PC-9 (cell line): ENCODE measurements at regions not wholly inside any gene's neighbourhood (a gene's known extent, or its start where the extent isn't known, plus 50 kb on each side); places are given as distances from the start of the nearest gene placed in this dataset.
A peak's percentile ranks its signal among the peaks of the same experiment; 100 is the strongest.

Source experiments
- BruUV-seq: library from RNA; stranded (reverse); fragments of 400-500 nt; replicated peaks from 2 replicates; lab custom pipeline; 2021; lab: Mats Ljungman, UMichigan
- CTCF ChIA-PET: fragments of 300-600 bp; sonication (Branson Sonifier 250); formaldehyde crosslinking; loops from one replicate; lab custom pipeline; 2022; ENCODE audit warnings: antibody characterized with exemption; lab: Charles Lee
- POLR2A ChIA-PET: fragments of 300-600 bp; sonication (Branson Sonifier 250); formaldehyde crosslinking; loops from one replicate; lab custom pipeline; 2022; ENCODE audit warnings: antibody characterized with exemption; ENCODE audit not compliant: unreplicated experiment; lab: Charles Lee
- DNase-seq, 2 experiments: peaks; one replicate each; pipeline versions ENCODE4 v3.0.0 to v3.0.0-alpha.2; 2015 to 2022; ENCODE audit warnings: mixed read lengths in 1 of 2
- H2AFZ ChIP-seq: fragments of 200-600 bp; sonication (generic); 2 replicates; pipeline ENCODE4 v1.8.1; 2017; ENCODE audit warnings: antibody characterized with exemption
- H3F3A ChIP-seq: fragments of 200-600 bp; sonication (generic); 2 replicates; pipeline ENCODE4 v1.8.1; 2017; ENCODE audit warnings: antibody characterized with exemption, mild to moderate bottlenecking, low read depth; ENCODE audit not compliant: insufficient read depth
- H3K27ac ChIP-seq: fragments of 200-600 bp; sonication (generic); 2 replicates; pipeline ENCODE4 v1.6.1; 2016; ENCODE audit warnings: mixed run types
- H3K27me3 ChIP-seq: fragments of 200-600 bp; sonication (generic); 2 replicates; pipeline ENCODE4 v1.6.1; 2016; ENCODE audit warnings: low read depth, mixed run types; ENCODE audit not compliant: insufficient read depth
- H3K36me3 ChIP-seq: fragments of 200-600 bp; sonication (generic); 2 replicates; pipeline ENCODE4 v1.6.1; 2016; ENCODE audit warnings: low read depth, mixed run types
- H3K4me1 ChIP-seq: fragments of 200-600 bp; sonication (generic); replicated peaks from 2 replicates; pipeline ENCODE4 v1.6.1; 2016; ENCODE audit warnings: mixed run types; ENCODE audit not compliant: insufficient read depth
- H3K4me2 ChIP-seq: fragments of 200-600 bp; sonication (generic); 2 replicates; pipeline ENCODE4 v1.6.1; 2017; ENCODE audit warnings: mixed run types
- H3K4me3 ChIP-seq: fragments of 200-600 bp; sonication (generic); 2 replicates; pipeline ENCODE4 v1.6.1; 2016; ENCODE audit warnings: mixed run types
- H3K79me2 ChIP-seq: fragments of 200-600 bp; sonication (generic); 2 replicates; pipeline ENCODE4 v1.6.1; 2017; ENCODE audit warnings: low read depth, mixed run types
- H3K9me2 ChIP-seq: fragments of 200-600 bp; sonication (generic); 2 replicates; pipeline ENCODE4 v1.8.1; 2017; ENCODE audit warnings: mild to moderate bottlenecking; ENCODE audit not compliant: insufficient read depth
- H3K9me3 ChIP-seq: fragments of 200-600 bp; sonication (generic); 2 replicates; pipeline ENCODE4 v1.8.1; 2016; ENCODE audit warnings: low read depth; ENCODE audit not compliant: insufficient read depth
- H4K20me1 ChIP-seq: fragments of 200-600 bp; sonication (generic); 2 replicates; pipeline ENCODE4 v1.8.1; 2017; ENCODE audit not compliant: insufficient read depth
- CTCF ChIP-seq: fragments of 200-600 bp; sonication (generic); conservative IDR thresholded peaks from 2 replicates; pipeline ENCODE4 v1.6.1; 2017; ENCODE audit warnings: mixed run types, antibody characterized with exemption, mild to moderate bottlenecking, moderate library complexity
- EZH2 ChIP-seq: fragments of 200-600 bp; sonication (generic); IDR thresholded peaks from 2 replicates; pipeline ENCODE4 v1.8.0; 2017; ENCODE audit warnings: antibody characterized with exemption, low read depth
- intact Hi-C: fragments of 100-400 bp; cut with micrococcal nuclease; formaldehyde crosslinking; loops from one replicate; pipeline ENCODE4 v1.10.0; 2022; ENCODE audit not compliant: unreplicated experiment

- no peak for DNase-seq
- Histone ChIP-seq H3K27me3 (peaks cover 75% of the 10 kb centered on the region), H3K9me3 (no peaks in the 10 kb centered on the region; the same call in 1 of the 2 replicates), H4K20me1 (no peaks in the 10 kb centered on the region; the same call in 1 of the 2 replicates), H3K36me3 (no peaks in the 10 kb centered on the region), H3K4me3 (no peak overlapping the region), H3K9me2 (no peaks in the 10 kb centered on the region), H2AFZ (no peak overlapping the region), H3F3A (no peaks in the 10 kb centered on the region), H3K27ac (no peak overlapping the region), H3K79me2 (no peaks in the 10 kb centered on the region), H3K4me1 (no peaks in the 10 kb centered on the region), H3K4me2 (no peak overlapping the region)
- intact Hi-C loops: no loop called here
- ChIA-PET POLR2A (no interaction called here), CTCF (no interaction called here)
- BruUV-seq: no TSS peak
- TF ChIP-seq CTCF (no peak), EZH2 (no peak)
These were observed 220.4 kb upstream of the SOX1 start for GRCh38 chr13:111846391-111847159.

- Histone ChIP-seq H3K27me3 (peaks cover 88% of the 10 kb centered on the region), H3K36me3 (no peaks in the 10 kb centered on the region), H4K20me1 (no peaks in the 10 kb centered on the region; the same call in 1 of the 2 replicates), H3F3A (no peaks in the 10 kb centered on the region), H3K4me1 (no peaks in the 10 kb centered on the region), H2AFZ (no peak overlapping the region), H3K4me3 (no peak overlapping the region), H3K27ac (no peak overlapping the region), H3K9me2 (no peaks in the 10 kb centered on the region), H3K4me2 (no peak overlapping the region), H3K79me2 (no peaks in the 10 kb centered on the region), H3K9me3 (no peaks in the 10 kb centered on the region; the same call in 1 of the 2 replicates)
- no TSS peak for BruUV-seq
- no peak for DNase-seq
- TF ChIP-seq CTCF (0 out of 2 replicates have a peak, but pooled peaks have one; percentile 13), EZH2 (no peak)
- CTCF ChIA-PET: no interaction called here
- POLR2A ChIA-PET: no interaction called here
- intact Hi-C loops: no loop called here
These were observed 219.0 kb upstream of the SOX1 start for GRCh38 chr13:111847964-111848363.

- POLR2A ChIA-PET: no interaction called here
These were observed 216.5 kb upstream of the SOX1 start for GRCh38 chr13:111850458-111850857.

More at GRCh38 chr13:111850458-111850857, 216.5 kb upstream of the SOX1 start:
- intact Hi-C loops: no loop called here
- BruUV-seq: no TSS peak
- no peak for TF ChIP-seq EZH2
- TF ChIP-seq CTCF: no peak
- no peak overlapping the region for H3K4me2 ChIP-seq
- H3K27ac ChIP-seq: no peak overlapping the region
- H4K20me1 ChIP-seq: no peaks in the 10 kb centered on the region; the same call in 1 of the 2 replicates
- no peak overlapping the region for H3K4me3 ChIP-seq
- H3K27me3 ChIP-seq: peaks cover 92% of the 10 kb centered on the region
- DNase-seq: no peak
- CTCF ChIA-PET: no interaction called here
- H3K36me3 ChIP-seq: no peaks in the 10 kb centered on the region
- no peaks in the 10 kb centered on the region for H3K4me1 ChIP-seq
- no peak overlapping the region for H2AFZ ChIP-seq
- H3K9me3 ChIP-seq: no peaks in the 10 kb centered on the region; the same call in 1 of the 2 replicates
- H3F3A ChIP-seq: no peaks in the 10 kb centered on the region
- H3K9me2 ChIP-seq: no peaks in the 10 kb centered on the region
- no peaks in the 10 kb centered on the region for H3K79me2 ChIP-seq
